ENCODE measurements at regions not wholly inside any gene's neighbourhood (a gene's known extent, or its start where the extent isn't known, plus 50 kb on each side); places are given as distances from the start of the nearest gene placed in this dataset.

DNA sequence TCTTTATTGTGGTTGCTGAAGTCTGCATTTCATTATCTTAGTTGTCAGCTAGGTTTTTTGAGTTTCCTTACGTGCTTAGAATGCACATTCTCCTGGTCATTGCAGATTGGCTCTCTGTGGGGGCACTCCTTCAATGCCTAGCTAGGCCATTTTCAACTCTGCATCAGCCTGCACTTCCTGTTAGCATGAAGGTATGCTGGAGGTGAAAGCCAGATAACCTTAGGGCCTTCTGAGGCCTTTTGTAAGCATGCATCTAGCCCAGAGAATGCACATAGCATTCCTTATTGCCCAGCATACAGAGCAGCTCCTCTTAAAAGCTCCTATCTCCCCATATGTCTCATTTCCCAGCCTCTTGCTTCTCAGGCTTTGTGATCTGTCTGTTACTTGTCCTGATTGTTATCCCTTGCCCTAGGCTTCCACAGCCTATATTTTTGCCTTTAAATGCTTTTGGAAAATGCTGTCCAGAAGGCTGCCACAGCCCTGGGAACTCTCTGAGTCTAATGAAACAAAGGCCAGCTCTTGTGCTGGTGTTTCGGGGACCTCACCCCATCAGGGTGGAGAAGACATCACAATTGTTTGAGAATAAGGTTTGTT, 108.1 kb upstream of the IGFBP3 start:
- TF ChIP-seq, protein P1, sequence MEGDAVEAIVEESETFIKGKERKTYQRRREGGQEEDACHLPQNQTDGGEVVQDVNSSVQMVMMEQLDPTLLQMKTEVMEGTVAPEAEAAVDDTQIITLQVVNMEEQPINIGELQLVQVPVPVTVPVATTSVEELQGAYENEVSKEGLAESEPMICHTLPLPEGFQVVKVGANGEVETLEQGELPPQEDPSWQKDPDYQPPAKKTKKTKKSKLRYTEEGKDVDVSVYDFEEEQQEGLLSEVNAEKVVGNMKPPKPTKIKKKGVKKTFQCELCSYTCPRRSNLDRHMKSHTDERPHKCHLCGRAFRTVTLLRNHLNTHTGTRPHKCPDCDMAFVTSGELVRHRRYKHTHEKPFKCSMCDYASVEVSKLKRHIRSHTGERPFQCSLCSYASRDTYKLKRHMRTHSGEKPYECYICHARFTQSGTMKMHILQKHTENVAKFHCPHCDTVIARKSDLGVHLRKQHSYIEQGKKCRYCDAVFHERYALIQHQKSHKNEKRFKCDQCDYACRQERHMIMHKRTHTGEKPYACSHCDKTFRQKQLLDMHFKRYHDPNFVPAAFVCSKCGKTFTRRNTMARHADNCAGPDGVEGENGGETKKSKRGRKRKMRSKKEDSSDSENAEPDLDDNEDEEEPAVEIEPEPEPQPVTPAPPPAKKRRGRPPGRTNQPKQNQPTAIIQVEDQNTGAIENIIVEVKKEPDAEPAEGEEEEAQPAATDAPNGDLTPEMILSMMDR (IDR thresholded peaks at IDR 0.05 in 4 of 5, conservative IDR thresholded peaks at IDR 0.05 in 1 of 5): no peak
- TF ChIP-seq POLR2A (IDR thresholded peaks at IDR 0.05): no peak
